ENCODE measurements at regions not wholly inside any gene's neighbourhood (a gene's known extent, or its start where the extent isn't known, plus 50 kb on each side); places are given as distances from the start of the nearest gene placed in this dataset.

DNA sequence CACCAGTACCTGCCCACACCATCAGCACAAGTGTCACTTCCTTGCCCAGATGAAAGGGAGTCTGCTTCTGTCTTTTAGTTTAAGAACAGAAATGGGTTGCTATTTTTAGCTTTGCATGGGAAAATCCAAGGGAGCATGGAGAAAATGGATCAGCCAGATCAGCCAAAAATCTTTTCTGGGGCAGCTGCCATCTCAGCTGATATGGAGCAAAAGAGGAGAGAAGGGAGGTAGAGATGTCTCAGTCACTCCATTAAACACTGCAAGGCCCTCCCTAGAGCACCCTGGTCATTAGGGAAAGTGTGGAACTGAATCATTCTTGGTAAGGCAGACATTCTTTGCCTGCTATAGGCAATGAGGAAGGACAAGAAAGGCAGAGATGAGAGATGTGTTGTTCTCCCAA, 79.9 kb downstream of the CTAGE1 start:
- Histone ChIP-seq H3K9ac (ENCODE audit: low read length) (no peak overlapping the region), H3K9me3 (ENCODE audit: low read length) (no peaks in the 10 kb centered on the region), H3K4me3 (ENCODE audit: low read depth, low read length, poor library complexity, severe bottlenecking) (no peak overlapping the region), H3K27ac (ENCODE audit: low read depth, low read length, poor library complexity, severe bottlenecking) (no peak overlapping the region), H3K9me2 (ENCODE audit: low read depth, low read length) (no peaks in the 10 kb centered on the region), H3F3A (ENCODE audit: insufficient read depth, low read length) (no peaks in the 10 kb centered on the region), H4K20me1 (ENCODE audit: insufficient read depth, low read length) (no peaks in the 10 kb centered on the region), H3K27me3 (ENCODE audit: insufficient read depth, low read length) (no peaks in the 10 kb centered on the region), H3K36me3 (ENCODE audit: insufficient read depth, low read length) (no peaks in the 10 kb centered on the region), H3K79me2 (ENCODE audit: insufficient read depth, low read length) (no peaks in the 10 kb centered on the region), H3K4me1 (ENCODE audit: insufficient read depth, low read length, severe bottlenecking) (no peaks in the 10 kb centered on the region), H2AFZ (ENCODE audit: low read length) (no peak overlapping the region), H3K4me2 (ENCODE audit: low read length) (no peak overlapping the region)
- no peak for TF ChIP-seq EZH2 (IDR thresholded peaks at IDR 0.05; ENCODE audit: borderline replicate concordance, low read length)
- TF ChIP-seq, protein P1, sequence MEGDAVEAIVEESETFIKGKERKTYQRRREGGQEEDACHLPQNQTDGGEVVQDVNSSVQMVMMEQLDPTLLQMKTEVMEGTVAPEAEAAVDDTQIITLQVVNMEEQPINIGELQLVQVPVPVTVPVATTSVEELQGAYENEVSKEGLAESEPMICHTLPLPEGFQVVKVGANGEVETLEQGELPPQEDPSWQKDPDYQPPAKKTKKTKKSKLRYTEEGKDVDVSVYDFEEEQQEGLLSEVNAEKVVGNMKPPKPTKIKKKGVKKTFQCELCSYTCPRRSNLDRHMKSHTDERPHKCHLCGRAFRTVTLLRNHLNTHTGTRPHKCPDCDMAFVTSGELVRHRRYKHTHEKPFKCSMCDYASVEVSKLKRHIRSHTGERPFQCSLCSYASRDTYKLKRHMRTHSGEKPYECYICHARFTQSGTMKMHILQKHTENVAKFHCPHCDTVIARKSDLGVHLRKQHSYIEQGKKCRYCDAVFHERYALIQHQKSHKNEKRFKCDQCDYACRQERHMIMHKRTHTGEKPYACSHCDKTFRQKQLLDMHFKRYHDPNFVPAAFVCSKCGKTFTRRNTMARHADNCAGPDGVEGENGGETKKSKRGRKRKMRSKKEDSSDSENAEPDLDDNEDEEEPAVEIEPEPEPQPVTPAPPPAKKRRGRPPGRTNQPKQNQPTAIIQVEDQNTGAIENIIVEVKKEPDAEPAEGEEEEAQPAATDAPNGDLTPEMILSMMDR (IDR thresholded peaks at IDR 0.05; ENCODE audit: low read length), result no peak

GRCh38 chr18:22337306-22337705, 80.4 kb downstream of the CTAGE1 start:
- Histone ChIP-seq H3K4me1 (ENCODE audit: insufficient read depth, low read length, severe bottlenecking) (no peaks in the 10 kb centered on the region), H3K9me3 (ENCODE audit: low read length) (no peaks in the 10 kb centered on the region), H3F3A (ENCODE audit: insufficient read depth, low read length) (no peaks in the 10 kb centered on the region), H3K4me3 (ENCODE audit: low read depth, low read length, poor library complexity, severe bottlenecking) (no peak overlapping the region), H3K79me2 (ENCODE audit: insufficient read depth, low read length) (no peaks in the 10 kb centered on the region), H3K9ac (ENCODE audit: low read length) (no peak overlapping the region), H3K36me3 (ENCODE audit: insufficient read depth, low read length) (no peaks in the 10 kb centered on the region), H3K9me2 (ENCODE audit: low read depth, low read length) (no peaks in the 10 kb centered on the region), H3K27me3 (ENCODE audit: insufficient read depth, low read length) (no peaks in the 10 kb centered on the region), H4K20me1 (ENCODE audit: insufficient read depth, low read length) (no peaks in the 10 kb centered on the region), H3K4me2 (ENCODE audit: low read length) (no peak overlapping the region), H2AFZ (ENCODE audit: low read length) (no peak overlapping the region), H3K27ac (ENCODE audit: low read depth, low read length, poor library complexity, severe bottlenecking) (no peak overlapping the region)
- TF ChIP-seq, protein P1 (IDR thresholded peaks at IDR 0.05; ENCODE audit: low read length), result no peak
- TF ChIP-seq EZH2 (IDR thresholded peaks at IDR 0.05; ENCODE audit: borderline replicate concordance, low read length), result no peak

DNA sequence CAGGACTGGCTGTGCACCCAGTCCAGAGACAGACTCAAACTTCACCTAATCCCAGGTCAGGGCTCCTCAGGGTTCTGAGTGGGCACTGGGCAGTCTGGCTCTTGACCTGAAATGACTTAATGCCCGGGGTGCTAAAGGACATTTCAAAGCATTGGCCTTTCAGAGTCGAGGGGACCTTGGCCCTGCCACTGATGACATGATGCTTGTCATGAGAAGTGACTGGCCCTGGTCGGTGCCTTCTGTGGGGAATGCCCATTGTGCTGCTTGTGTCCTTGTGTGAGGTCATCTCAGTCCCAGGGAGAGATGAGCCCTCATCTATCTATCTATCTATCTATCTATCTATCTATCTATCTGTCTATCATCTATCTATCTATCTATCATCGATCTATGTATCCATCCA, 81.3 kb downstream of the CTAGE1 start:
- Histone ChIP-seq H3K9ac (ENCODE audit: low read length) (no peak overlapping the region), H3K4me1 (ENCODE audit: insufficient read depth, low read length, severe bottlenecking) (no peaks in the 10 kb centered on the region), H3K4me2 (ENCODE audit: low read length) (no peak overlapping the region), H3K9me2 (ENCODE audit: low read depth, low read length) (no peaks in the 10 kb centered on the region), H2AFZ (ENCODE audit: low read length) (no peak overlapping the region), H3K4me3 (ENCODE audit: low read depth, low read length, poor library complexity, severe bottlenecking) (no peak overlapping the region), H4K20me1 (ENCODE audit: insufficient read depth, low read length) (no peaks in the 10 kb centered on the region), H3K27ac (ENCODE audit: low read depth, low read length, poor library complexity, severe bottlenecking) (no peak overlapping the region), H3K27me3 (ENCODE audit: insufficient read depth, low read length) (no peaks in the 10 kb centered on the region), H3K36me3 (ENCODE audit: insufficient read depth, low read length) (no peaks in the 10 kb centered on the region), H3K9me3 (ENCODE audit: low read length) (no peaks in the 10 kb centered on the region), H3F3A (ENCODE audit: insufficient read depth, low read length) (no peaks in the 10 kb centered on the region), H3K79me2 (ENCODE audit: insufficient read depth, low read length) (no peaks in the 10 kb centered on the region)
- no peak for TF ChIP-seq EZH2 (IDR thresholded peaks at IDR 0.05; ENCODE audit: borderline replicate concordance, low read length)
- TF ChIP-seq, protein P1 (IDR thresholded peaks at IDR 0.05; ENCODE audit: low read length), result no peak

All from OCI-LY1 (cell line).